HCT116 (cell line): ENCODE measurements at regions not wholly inside any gene's neighbourhood (a gene's known extent, or its start where the extent isn't known, plus 50 kb on each side); places are given as distances from the start of the nearest gene placed in this dataset.

Experiments
- ATAC-seq: fragments of 200-7000 bp; cut with Tn5 transposase; 2 replicates; pipeline ENCODE4 v1.9.1; 2020; ENCODE audit warnings: mild to moderate bottlenecking, moderate library complexity
- BruUV-seq: library from RNA; stranded (reverse); fragments of 400-500 nt; replicated peaks from 2 replicates; lab custom pipeline; 2021; lab: Mats Ljungman, UMichigan
- CTCF ChIA-PET: fragments of 300-600 bp; sonication (Branson Sonifier 250); formaldehyde crosslinking; loops from one replicate; lab custom pipeline; 2021; ENCODE audit warnings: antibody characterized with exemption; lab: Charles Lee
- POLR2A ChIA-PET: fragments of 300-600, 350-600 bp; sonication (Branson Sonifier 250); formaldehyde crosslinking; loops from one replicate; lab custom pipeline; 2021; ENCODE audit warnings: antibody characterized with exemption; lab: Charles Lee
- RAD21 ChIA-PET, 2 experiments: fragments of 300-600 bp; sonication (Branson Sonifier 250); formaldehyde crosslinking; loops; one replicate each; lab custom pipeline; 2023; ENCODE audit warnings: low total read pairs in 2 of 2; ENCODE audit not compliant: uncharacterized antibody in 2 of 2, unreplicated experiment in 2 of 2, low non-redundant PET in 1 of 2; lab: Charles Lee
- DNase-seq: peaks from one replicate; pipeline ENCODE4 v3.0.0-alpha.2; 2010; ENCODE audit warnings: low read depth, low spot score
- H2AFZ ChIP-seq: fragments of 200-600 bp; shearing (Covaris generic), sonication (generic); 2 replicates; pipeline ENCODE4 v1.6.1; 2017; ENCODE audit warnings: low read depth, mixed run types, mixed read lengths, antibody characterized with exemption, low read length; ENCODE audit not compliant: poor library complexity, severe bottlenecking
- H3K27ac ChIP-seq: 2 replicates; pipeline ENCODE4 v1.5.1; 2012; ENCODE audit warnings: low read depth, low read length
- H3K27me3 ChIP-seq: fragments of 200-600 bp; sonication (generic); 2 replicates; pipeline ENCODE4 v1.6.1; 2016; ENCODE audit warnings: mixed run types, low read length, mixed read lengths; ENCODE audit not compliant: insufficient read depth
- H3K36me3 ChIP-seq, 2 experiments: fragments of 200-500 bp in 1 of 2; fragments of 200-600 bp in 1 of 2; sonication (Bioruptor generic) in 1 of 2; sonication (generic) in 1 of 2; 2 replicates each; pipeline versions ENCODE4 v1.5.1 to v1.6.1; 2014 to 2016; ENCODE audit warnings: low read length in 2 of 2, inconsistent platforms in 1 of 2, mixed read lengths in 1 of 2, mixed run types in 1 of 2; ENCODE audit not compliant: insufficient read depth in 2 of 2, control insufficient read depth in 1 of 2
- H3K4me1 ChIP-seq, 2 experiments: fragments of 200-600 bp in 1 of 2; sonication (generic) in 1 of 2; 2 replicates each; pipeline versions ENCODE4 v1.5.1 to v1.6.1; 2012 to 2017; ENCODE audit warnings: low read length in 2 of 2, inconsistent platforms in 1 of 2, mild to moderate bottlenecking in 1 of 2, mixed read lengths in 1 of 2, mixed run types in 1 of 2, moderate library complexity in 1 of 2; ENCODE audit not compliant: insufficient read depth in 2 of 2, control insufficient read depth in 1 of 2
- H3K4me2 ChIP-seq: fragments of 200-600 bp; sonication (generic); 2 replicates; pipeline ENCODE4 v1.6.1; 2017; ENCODE audit warnings: mixed run types, low read length, mixed read lengths
- H3K4me3 ChIP-seq, 2 experiments: fragments of 200-600 bp in 1 of 2; sonication (generic) in 1 of 2; replicated peaks in 1 of 2; 2 replicates each; pipeline ENCODE4 v1.5.1; 2011 to 2016; ENCODE audit warnings: low read length in 2 of 2, control low read depth in 1 of 2, low read depth in 1 of 2, mild to moderate bottlenecking in 1 of 2, mixed read lengths in 1 of 2, mixed run types in 1 of 2
- H3K79me2 ChIP-seq: fragments of 200-600 bp; sonication (generic); 2 replicates; pipeline ENCODE4 v1.6.1; 2017; ENCODE audit warnings: mild to moderate bottlenecking, mixed run types, low read length, moderate library complexity, mixed read lengths; ENCODE audit not compliant: insufficient read depth
- H3K9ac ChIP-seq: fragments of 200-600 bp; sonication (generic); 2 replicates; pipeline ENCODE4 v1.6.1; 2016; ENCODE audit warnings: low read length, mixed read lengths
- H3K9me2 ChIP-seq: fragments of 200-600 bp; sonication (generic), shearing (Covaris generic); 2 replicates; pipeline ENCODE4 v1.6.1; 2017; ENCODE audit warnings: mixed run types, mild to moderate bottlenecking, moderate library complexity; ENCODE audit not compliant: insufficient read depth
- H3K9me3 ChIP-seq, 2 experiments: fragments of 200-500 bp in 1 of 2; fragments of 200-600 bp in 1 of 2; sonication (Bioruptor generic) in 1 of 2; sonication (generic) in 1 of 2; 2 replicates each; pipeline ENCODE4 v1.6.1; 2014 to 2017; ENCODE audit warnings: low read length in 2 of 2, mixed read lengths in 2 of 2, inconsistent platforms in 1 of 2, low read depth in 1 of 2, mild to moderate bottlenecking in 1 of 2, mixed run types in 1 of 2, moderate library complexity in 1 of 2; ENCODE audit not compliant: control insufficient read depth in 1 of 2, insufficient read depth in 1 of 2
- H4K20me1 ChIP-seq: fragments of 200-600 bp; sonication (generic), shearing (Covaris generic); 2 replicates; pipeline ENCODE4 v1.6.1; 2017; ENCODE audit warnings: mixed run types, mild to moderate bottlenecking, moderate library complexity; ENCODE audit not compliant: insufficient read depth
- ATF3 ChIP-seq: IDR thresholded peaks from 2 replicates; pipeline ENCODE4 v1.6.1; 2012
- CBX3 ChIP-seq: IDR thresholded peaks from 2 replicates; pipeline ENCODE4 v1.6.1; 2012; ENCODE audit warnings: low read depth
- CEBPB ChIP-seq: IDR thresholded peaks from 2 replicates; pipeline ENCODE4 v1.6.1; 2012; ENCODE audit warnings: low read depth
- CTCF ChIP-seq, 3 experiments: fragments of 200-600 bp in 1 of 3; sonication (generic) in 1 of 3; IDR thresholded peaks in 2 of 3; conservative IDR thresholded peaks in 1 of 3; 2 replicates each; pipeline ENCODE4 v1.5.1; 2012 to 2017; ENCODE audit warnings: low read depth in 2 of 3, low read length in 2 of 3, antibody characterized with exemption in 1 of 3, borderline replicate concordance in 1 of 3, control low read depth in 1 of 3, mild to moderate bottlenecking in 1 of 3, mixed read lengths in 1 of 3, mixed run types in 1 of 3, moderate library complexity in 1 of 3; ENCODE audit not compliant: insufficient read depth in 1 of 3
- EGR1 ChIP-seq: IDR thresholded peaks from 2 replicates; pipeline ENCODE4 v1.6.1; 2012; ENCODE audit warnings: low read depth
- ELF1 ChIP-seq: IDR thresholded peaks from 2 replicates; pipeline ENCODE4 v1.6.1; 2012; ENCODE audit warnings: low read depth, borderline replicate concordance
- MAX ChIP-seq: IDR thresholded peaks from 2 replicates; pipeline ENCODE4 v1.6.1; 2012
- POLR2AphosphoS5 ChIP-seq: IDR thresholded peaks from 2 replicates; pipeline ENCODE4 v1.6.1; 2011; ENCODE audit warnings: mild to moderate bottlenecking, low read depth, low read length, moderate library complexity
- RAD21 ChIP-seq: IDR thresholded peaks from 2 replicates; pipeline ENCODE4 v1.6.1; 2012; ENCODE audit warnings: low read depth, mild to moderate bottlenecking
- REST ChIP-seq: IDR thresholded peaks from 2 replicates; pipeline ENCODE4 v1.6.1; 2012; ENCODE audit warnings: low read depth
- SIN3A ChIP-seq: IDR thresholded peaks from 2 replicates; pipeline ENCODE4 v1.6.1; 2012; ENCODE audit warnings: low read depth
- SP1 ChIP-seq: IDR thresholded peaks from 2 replicates; pipeline ENCODE4 v1.6.1; 2012; ENCODE audit warnings: low read depth
- TCF7L2 ChIP-seq: IDR thresholded peaks from 2 replicates; pipeline ENCODE4 v1.7.0; 2011; ENCODE audit warnings: borderline replicate concordance, inconsistent platforms; ENCODE audit not compliant: insufficient read depth, insufficient read length; ENCODE audit errors: extremely low read depth
- ZBTB33 ChIP-seq: IDR thresholded peaks from 2 replicates; pipeline ENCODE4 v1.6.1; 2011; ENCODE audit warnings: mild to moderate bottlenecking, low read length, moderate library complexity; ENCODE audit not compliant: insufficient replicate concordance; ENCODE audit errors: extremely low read depth
- ZFX ChIP-seq: fragments of 450-650 bp; IDR thresholded peaks from 2 replicates; pipeline ENCODE4 v1.6.1; 2017
- ZNF274 ChIP-seq: fragments of 200-500 bp; sonication (Bioruptor generic); IDR thresholded peaks from 2 replicates; pipeline ENCODE4 v1.6.1; 2014; ENCODE audit warnings: mild to moderate bottlenecking, low read depth, low read length, inconsistent platforms
- intact Hi-C: fragments of 100-400 bp; cut with micrococcal nuclease; formaldehyde crosslinking; loops from 2 replicates; pipeline ENCODE4 v1.10.0; 2022

- POLR2A ChIA-PET, result no interaction called here
- Histone ChIP-seq H2AFZ (no peak overlapping the region), H3K36me3 (no peaks in the 10 kb centered on the region), H3K27me3 (no peaks in the 10 kb centered on the region), H3K9ac (no peak overlapping the region), H3K27ac (no peak overlapping the region), H3K4me3 (no peak overlapping the region), H3K9me3 (no peaks in the 10 kb centered on the region), H3K4me1 (no peaks in the 10 kb centered on the region), H3K79me2 (no peaks in the 10 kb centered on the region), H4K20me1 (no peaks in the 10 kb centered on the region), H3K9me2 (no peaks in the 10 kb centered on the region), H3K4me2 (no peak overlapping the region)
- DNase-seq, result no peak
- no TSS peak for BruUV-seq
- no peak for ATAC-seq
- CTCF ChIA-PET, result no interaction called here
- no peak for TF ChIP-seq ZNF274
- no peak for TF ChIP-seq ZFX
- no peak for TF ChIP-seq CTCF (IDR thresholded peaks at IDR 0.05 in 2 of 3, conservative IDR thresholded peaks at IDR 0.05 in 1 of 3; ENCODE audit: borderline replicate concordance in 1 of 3, insufficient read depth in 1 of 3, low read depth in 2 of 3, low read length in 2 of 3)
- no peak for TF ChIP-seq RAD21
- TF ChIP-seq REST, result no peak
- no peak for TF ChIP-seq ATF3
- no peak for TF ChIP-seq SP1
- TF ChIP-seq CBX3, result no peak
- no peak for TF ChIP-seq SIN3A
- no peak for TF ChIP-seq CEBPB
- no peak for TF ChIP-seq ZBTB33
- no peak for TF ChIP-seq ELF1
- TF ChIP-seq MAX, result no peak
- no peak for TF ChIP-seq EGR1
- TF ChIP-seq TCF7L2, result no peak
- TF ChIP-seq POLR2AphosphoS5, result no peak
- intact Hi-C loops, result no loop called here
- RAD21 ChIA-PET, result no interaction called here
These were observed 716.5 kb downstream of the INHBA start for GRCh38 chr7:40986351-40986873.
